T-cell (primary cell): ENCODE measurements at regions not wholly inside any gene's neighbourhood (a gene's known extent, or its start where the extent isn't known, plus 50 kb on each side); places are given as distances from the start of the nearest gene placed in this dataset.
"Not testable (repeated sequence)": the region's sequence is repeated elsewhere in the genome, so short reads cannot be mapped to it uniquely, and the experiment has no call there.

Experiments
- ATAC-seq, 4 experiments: fragments of 200-7000 bp in 3 of 4; fragments of 150-1000 bp in 1 of 4; cut with Tn5 transposase; replicated peaks in 1 of 4; 1 replicate in 3 of 4; 2 replicates in 1 of 4; pipeline ENCODE4 v1.10.0; 2021; ENCODE audit warnings: moderate library complexity in 3 of 4, mild to moderate bottlenecking in 2 of 4, moderate number of reproducible peaks in 1 of 4
- CTCF ChIA-PET, 2 donors: fragments of 300-600 bp; sonication (Branson Sonifier 250); formaldehyde crosslinking; loops; one replicate each; lab custom pipeline; 2022; ENCODE audit warnings: antibody characterized with exemption in 2 of 2; lab: Charles Lee
- POLR2A ChIA-PET, 2 donors: fragments of 300-600 bp; sonication (Branson Sonifier 250); formaldehyde crosslinking; loops; one replicate each; lab custom pipeline; 2022; ENCODE audit warnings: antibody characterized with exemption in 2 of 2; lab: Charles Lee
- DNase-seq, 35 experiments: peaks; one replicate each; pipeline versions ENCODE4 v3.0.0 to v3.0.0-alpha.2; 2013 to 2023
- H3K27ac ChIP-seq: one replicate; pipeline ENCODE4 v1.5.1; 2013; ENCODE audit warnings: low read length
- H3K27me3 ChIP-seq, 2 experiments: replicated peaks in 1 of 2; 1 replicate in 1 of 2; 2 replicates in 1 of 2; pipeline versions ENCODE4 v1.6.1 to v1.7.0; 2013; ENCODE audit warnings: low read length in 1 of 2, mixed read lengths in 1 of 2; ENCODE audit not compliant: control insufficient read depth in 2 of 2, insufficient read depth in 2 of 2; ENCODE audit errors: extremely low read depth in 1 of 2
- H3K36me3 ChIP-seq, 2 donors: 1 replicate in 1 of 2; 2 replicates in 1 of 2; pipeline versions ENCODE4 v1.6.1 to v1.7.0; 2013; ENCODE audit warnings: low read length in 1 of 2; ENCODE audit not compliant: control insufficient read depth in 2 of 2, insufficient read depth in 1 of 2; ENCODE audit errors: extremely low read depth in 1 of 2
- H3K4me1 ChIP-seq, 2 experiments: 1 replicate in 1 of 2; 2 replicates in 1 of 2; pipeline versions ENCODE4 v1.6.1 to v1.7.0; 2013; ENCODE audit warnings: low read length in 2 of 2, mixed read lengths in 1 of 2; ENCODE audit not compliant: insufficient read depth in 2 of 2, control insufficient read depth in 1 of 2; ENCODE audit errors: extremely low read depth in 1 of 2
- H3K4me3 ChIP-seq, 2 donors: 1 replicate in 1 of 2; 2 replicates in 1 of 2; pipeline versions ENCODE4 v1.5.1 to v1.7.0; 2013; ENCODE audit warnings: mild to moderate bottlenecking in 2 of 2, low read length in 1 of 2, moderate library complexity in 1 of 2; ENCODE audit not compliant: control insufficient read depth in 1 of 2; ENCODE audit errors: extremely low read depth in 1 of 2
- H3K9me3 ChIP-seq: 2 replicates; pipeline ENCODE4 v1.7.0; 2013
- H3K27ac Mint-ChIP-seq, 2 donors: one replicate each; pipeline ENCODE4 v1.8.0; 2020 to 2021; ENCODE audit warnings: mild to moderate bottlenecking in 2 of 2, mixed read lengths in 2 of 2
- H3K27me3 Mint-ChIP-seq, 2 donors: one replicate each; pipeline ENCODE4 v1.8.0; 2021 to 2022; ENCODE audit warnings: mixed read lengths in 2 of 2
- H3K36me3 Mint-ChIP-seq: one replicate; pipeline ENCODE4 v1.8.0; 2021; ENCODE audit warnings: mixed read lengths
- H3K4me1 Mint-ChIP-seq, 3 donors: one replicate each; pipeline ENCODE4 v1.8.0; 2020 to 2022; ENCODE audit warnings: mixed read lengths in 3 of 3, mild to moderate bottlenecking in 1 of 3
- H3K4me3 Mint-ChIP-seq, 3 donors: one replicate each; pipeline ENCODE4 v1.8.0; 2020 to 2022; ENCODE audit warnings: mild to moderate bottlenecking in 3 of 3, mixed read lengths in 3 of 3, moderate library complexity in 3 of 3
- H3K9me3 Mint-ChIP-seq, 3 donors: one replicate each; pipeline ENCODE4 v1.8.0; 2020 to 2022; ENCODE audit warnings: mixed read lengths in 3 of 3
- WGBS: methylation state at CpG from one replicate; pipeline ENCODE4 v1.1.5; 2013; ENCODE audit warnings: missing lambda C conversion rate; ENCODE audit not compliant: insufficient coverage; 5-methylcytosine and 5-hydroxymethylcytosine counted together

GRCh38 chr10:109650228-109650627 lies 273.1 kb downstream of the XPNPEP1 start:
- WGBS = 0% methylated on average over 1 of the region's 1 CpG
- H3K9me3 Mint-ChIP-seq = no peaks in the 10 kb centered on the region
- ATAC-seq = no peak
- H3K27ac Mint-ChIP-seq = no peak overlapping the region
- H3K27me3 Mint-ChIP-seq = peaks cover 0 to 2% of the 10 kb centered on the region in 2 donors
- ChIA-PET CTCF (no interaction called here), POLR2A (no interaction called here)
- no peaks in the 10 kb centered on the region for H3K36me3 Mint-ChIP-seq
- H3K4me3 ChIP-seq = no peak overlapping the region
- H3K9me3 ChIP-seq = no peaks in the 10 kb centered on the region
- no peaks in the 10 kb centered on the region for H3K36me3 ChIP-seq
- H3K4me1 ChIP-seq = no peaks in the 10 kb centered on the region
- H3K27ac ChIP-seq = no peak overlapping the region
- no peak for DNase-seq
- H3K4me1 Mint-ChIP-seq = no peaks in the 10 kb centered on the region
- no peaks in the 10 kb centered on the region for H3K27me3 ChIP-seq
- no peak overlapping the region for H3K4me3 Mint-ChIP-seq

DNA sequence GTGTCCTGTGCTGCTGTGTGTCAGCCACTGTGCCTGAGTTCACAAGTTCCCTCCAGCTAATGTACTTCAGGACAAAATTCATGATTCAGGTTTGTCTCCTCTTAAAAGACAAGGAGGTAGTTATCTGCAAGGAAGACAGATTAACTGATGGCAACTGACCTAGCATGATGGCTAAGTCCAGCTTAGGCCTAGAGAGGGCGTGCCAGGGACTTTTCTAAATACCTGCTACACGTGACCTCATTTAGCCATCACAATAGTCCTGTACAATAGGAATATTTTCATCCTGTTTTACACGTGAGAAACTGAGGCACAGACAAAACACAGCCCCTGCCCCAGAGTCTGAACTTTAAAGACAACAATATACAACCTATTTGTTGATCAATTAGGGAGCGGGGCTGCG lies 275.7 kb downstream of the XPNPEP1 start:
- Histone ChIP-seq H3K36me3 (no peaks in the 10 kb centered on the region), H3K27ac (no peak overlapping the region), H3K27me3 (no peaks in the 10 kb centered on the region), H3K9me3 (no peaks in the 10 kb centered on the region), H3K4me3 (no peak overlapping the region), H3K4me1 (no peaks in the 10 kb centered on the region)
- Mint-ChIP-seq H3K9me3 (no peaks in the 10 kb centered on the region), H3K4me3 (no peak overlapping the region), H3K27me3 (no peaks in the 10 kb centered on the region), H3K36me3 (no peaks in the 10 kb centered on the region), H3K4me1 (no peaks in the 10 kb centered on the region), H3K27ac (no peak overlapping the region)
- ATAC-seq (no peak), DNase-seq (no peak)
- POLR2A ChIA-PET = no interaction called here
- WGBS = 85% methylated on average over 4 of the region's 5 CpGs
- CTCF ChIA-PET = no interaction called here

DNA sequence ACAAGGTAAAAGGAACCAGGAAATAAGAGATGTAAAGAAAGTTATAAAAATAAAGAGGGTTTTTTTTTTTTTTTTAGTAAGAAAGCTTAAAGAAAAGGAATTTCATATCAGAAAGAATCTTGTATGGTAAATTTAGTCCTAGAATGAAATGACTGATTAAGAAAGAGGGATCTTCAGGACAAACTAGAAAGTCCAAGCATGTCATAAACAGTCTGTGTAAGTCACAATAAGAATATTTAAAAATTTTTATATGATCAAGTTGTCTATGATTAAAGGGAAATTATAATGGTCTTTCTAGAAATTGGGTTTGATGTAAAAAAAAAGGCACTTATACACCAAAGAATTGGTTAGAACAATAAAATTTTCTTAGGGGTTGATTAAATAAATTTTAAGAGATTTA lies 289.5 kb downstream of the XPNPEP1 start:
- Histone ChIP-seq H3K27ac (no peak overlapping the region), H3K27me3 (peaks cover 0 to 2% of the 10 kb centered on the region in 2 experiments), H3K9me3 (no peaks in the 10 kb centered on the region), H3K36me3 (no peaks in the 10 kb centered on the region), H3K4me1 (no peaks in the 10 kb centered on the region), H3K4me3 (no peak overlapping the region)
- Mint-ChIP-seq H3K4me3 (no peak overlapping the region), H3K9me3 (peaks cover 0 to 5% (median 4%) of the 10 kb centered on the region in 3 donors), H3K36me3 (no peaks in the 10 kb centered on the region), H3K27me3 (no peaks in the 10 kb centered on the region), H3K27ac (no peak overlapping the region), H3K4me1 (no peaks in the 10 kb centered on the region)
- POLR2A ChIA-PET = no interaction called here
- DNase-seq (no peak), ATAC-seq (no peak)
- CTCF ChIA-PET = no interaction called here

DNA sequence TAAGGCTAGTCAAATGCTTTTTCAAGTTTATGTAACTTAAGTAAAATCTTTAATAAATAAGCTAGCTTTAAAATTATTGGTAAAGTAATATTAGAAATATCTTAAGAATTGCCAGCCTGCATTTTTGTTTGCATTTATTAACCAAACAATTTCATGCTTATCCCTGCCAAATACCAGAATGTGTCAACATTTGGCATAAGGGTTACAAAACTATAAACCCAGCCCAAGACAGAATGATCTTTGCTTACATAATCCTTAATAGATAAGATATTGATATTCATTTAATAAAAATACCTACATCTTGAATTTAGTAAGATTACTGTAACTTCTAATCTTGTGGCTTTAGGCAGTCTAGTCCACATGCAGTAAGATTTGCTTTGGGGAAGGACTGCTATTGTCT lies 290.3 kb downstream of the XPNPEP1 start:
- DNase-seq, H3K27me3 ChIP-seq, H3K9me3 ChIP-seq, H3K27ac Mint-ChIP-seq, POLR2A ChIA-PET, ATAC-seq, H3K27ac ChIP-seq, H3K4me3 Mint-ChIP-seq, H3K36me3 ChIP-seq, H3K4me1 ChIP-seq, H3K9me3 Mint-ChIP-seq, CTCF ChIA-PET, H3K4me1 Mint-ChIP-seq, H3K36me3 Mint-ChIP-seq, H3K27me3 Mint-ChIP-seq, H3K4me3 ChIP-seq: not testable (repeated sequence)

GRCh38 chr10:109624939-109625338 lies 298.4 kb downstream of the XPNPEP1 start:
- DNase-seq (no peak), ATAC-seq (no peak)
- no peak overlapping the region for H3K4me3 Mint-ChIP-seq
- Histone ChIP-seq H3K4me1 (no peaks in the 10 kb centered on the region), H3K9me3 (no peaks in the 10 kb centered on the region), H3K27ac (no peak overlapping the region), H3K4me3 (no peak overlapping the region), H3K27me3 (no peaks in the 10 kb centered on the region), H3K36me3 (no peaks in the 10 kb centered on the region)
- no peaks in the 10 kb centered on the region for H3K4me1 Mint-ChIP-seq
- no peak overlapping the region for H3K27ac Mint-ChIP-seq
- no peaks in the 10 kb centered on the region for H3K27me3 Mint-ChIP-seq
- H3K36me3 Mint-ChIP-seq = no peaks in the 10 kb centered on the region
- ChIA-PET CTCF (interaction anchor here in 1 of 2 donors (0.6 kb wide), 1 partner anchor 1447 kb away, joined by 4 read pairs; no protein-coding TSS in a partner anchor), POLR2A (no interaction called here)
- H3K9me3 Mint-ChIP-seq = peaks cover 0 to 4% (median 0%) of the 10 kb centered on the region in 3 donors
- 71% methylated on average over 1 of the region's 2 CpGs for WGBS

- Mint-ChIP-seq H3K4me1 (no peaks in the 10 kb centered on the region), H3K27ac (no peak overlapping the region), H3K9me3 (peaks cover 0 to 4% (median 0%) of the 10 kb centered on the region in 3 donors), H3K4me3 (no peak overlapping the region), H3K27me3 (no peaks in the 10 kb centered on the region), H3K36me3 (no peaks in the 10 kb centered on the region)
- ATAC-seq (no peak), DNase-seq (no peak)
- H3K27ac ChIP-seq = no peak overlapping the region
- H3K9me3 ChIP-seq = no peaks in the 10 kb centered on the region
- no CpG with 5 or more reads among the region's 3 CpGs for WGBS
- CTCF ChIA-PET = no interaction called here
- no peaks in the 10 kb centered on the region for H3K36me3 ChIP-seq
- no peak overlapping the region for H3K4me3 ChIP-seq
- H3K27me3 ChIP-seq = no peaks in the 10 kb centered on the region
- POLR2A ChIA-PET = no interaction called here
- H3K4me1 ChIP-seq = no peaks in the 10 kb centered on the region
Measured at GRCh38 chr10:109622566-109622965, 300.7 kb downstream of the XPNPEP1 start.

DNA sequence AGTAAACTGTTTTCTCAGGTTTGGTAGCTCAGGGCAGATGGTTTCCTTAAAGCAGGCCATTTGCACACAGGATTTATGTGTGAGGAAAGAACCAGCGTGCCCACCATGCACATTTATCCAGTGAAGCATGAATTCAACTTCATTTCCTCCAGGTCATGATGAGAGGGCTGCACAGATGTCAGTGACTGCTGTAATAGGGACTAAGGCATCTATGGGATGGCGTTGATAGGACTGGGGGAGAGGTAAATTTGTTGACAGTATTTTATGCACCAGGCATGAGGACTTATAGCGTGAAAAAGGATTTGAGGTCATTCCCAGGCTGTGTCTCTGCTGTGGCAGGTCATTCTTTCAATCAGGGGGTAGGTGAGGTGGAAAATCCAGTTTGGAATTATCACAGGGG lies 302.9 kb downstream of the XPNPEP1 start:
- no peak overlapping the region for H3K27ac Mint-ChIP-seq
- no peaks in the 10 kb centered on the region for H3K27me3 Mint-ChIP-seq

More for the DNA sequence above, 302.9 kb downstream of the XPNPEP1 start:
- ChIA-PET CTCF (no interaction called here), POLR2A (no interaction called here)
- no peaks in the 10 kb centered on the region for H3K36me3 Mint-ChIP-seq
- 22% methylated on average over 2 of the region's 3 CpGs for WGBS
- H3K4me1 Mint-ChIP-seq = no peaks in the 10 kb centered on the region
- Histone ChIP-seq H3K4me1 (no peaks in the 10 kb centered on the region), H3K9me3 (no peaks in the 10 kb centered on the region), H3K27ac (no peak overlapping the region), H3K36me3 (no peaks in the 10 kb centered on the region), H3K27me3 (no peaks in the 10 kb centered on the region), H3K4me3 (no peak overlapping the region)
- ATAC-seq (no peak), DNase-seq (no peak)
- peaks cover 0 to 4% (median 1%) of the 10 kb centered on the region in 3 donors for H3K9me3 Mint-ChIP-seq
- H3K4me3 Mint-ChIP-seq = no peak overlapping the region
